Fibroblast of lung (primary cell): ENCODE measurements at regions not wholly inside any gene's neighbourhood (a gene's known extent, or its start where the extent isn't known, plus 50 kb on each side); places are given as distances from the start of the nearest gene placed in this dataset.
"Not testable (repeated sequence)": the region's sequence is repeated elsewhere in the genome, so short reads cannot be mapped to it uniquely, and the experiment has no call there.

Source experiments
- DNase-seq, 2 donors: peaks; one replicate each; pipeline versions ENCODE4 v3.0.0 to v3.0.0-alpha.2; 2010; ENCODE audit warnings: low read depth in 2 of 2
- H2AFZ ChIP-seq: 2 replicates; pipeline ENCODE4 v1.5.1; 2012; ENCODE audit warnings: low read length, control low read depth, inconsistent platforms
- H3K27ac ChIP-seq: 2 replicates; pipeline ENCODE4 v1.5.1; 2011; ENCODE audit warnings: low read length, control low read depth; ENCODE audit not compliant: insufficient read depth
- H3K27me3 ChIP-seq: 2 replicates; pipeline ENCODE4 v1.5.1; 2011; ENCODE audit warnings: mild to moderate bottlenecking, low read length; ENCODE audit not compliant: control insufficient read depth, insufficient read depth
- H3K36me3 ChIP-seq: 2 replicates; pipeline ENCODE4 v1.5.1; 2011; ENCODE audit warnings: low read length; ENCODE audit not compliant: control insufficient read depth, insufficient read depth
- H3K4me1 ChIP-seq: 2 replicates; pipeline ENCODE4 v1.5.1; 2011; ENCODE audit warnings: low read length; ENCODE audit not compliant: control insufficient read depth, insufficient read depth; ENCODE audit errors: extremely low read depth
- H3K4me2 ChIP-seq: 2 replicates; pipeline ENCODE4 v1.5.1; 2011; ENCODE audit warnings: low read length, control low read depth; ENCODE audit not compliant: insufficient read depth; ENCODE audit errors: extremely low read depth
- H3K4me3 ChIP-seq, 4 experiments: fragments of 200-600 bp in 1 of 4; sonication (generic) in 1 of 4; replicated peaks in 1 of 4; 2 replicates each; pipeline ENCODE4 v1.5.1; 2011 to 2016; ENCODE audit warnings: low read length in 4 of 4, low read depth in 3 of 4, mild to moderate bottlenecking in 3 of 4, control low read depth in 2 of 4, inconsistent platforms in 1 of 4, mixed read lengths in 1 of 4; ENCODE audit not compliant: insufficient read depth in 1 of 4; ENCODE audit errors: control extremely low read depth in 1 of 4
- H3K79me2 ChIP-seq: 2 replicates; pipeline ENCODE4 v1.5.1; 2012; ENCODE audit warnings: mild to moderate bottlenecking, low read length, inconsistent platforms; ENCODE audit not compliant: control insufficient read depth, insufficient read depth
- H3K9ac ChIP-seq: 2 replicates; pipeline ENCODE4 v1.5.1; 2011; ENCODE audit warnings: mild to moderate bottlenecking, low read length, control low read depth; ENCODE audit not compliant: insufficient read depth
- H3K9me3 ChIP-seq: 2 replicates; pipeline ENCODE4 v1.5.1; 2012; ENCODE audit warnings: low read depth, low read length; ENCODE audit not compliant: control insufficient read depth, insufficient read depth
- H4K20me1 ChIP-seq: 2 replicates; pipeline ENCODE4 v1.5.1; 2011; ENCODE audit warnings: low read length; ENCODE audit not compliant: control insufficient read depth, insufficient read depth; ENCODE audit errors: extremely low read depth
- CTCF ChIP-seq, 2 donors: IDR thresholded peaks in 1 of 2; conservative IDR thresholded peaks in 1 of 2; 1 replicate in 1 of 2; 2 replicates in 1 of 2; pipeline ENCODE4 v1.5.1; 2011 to 2012; ENCODE audit warnings: low read length in 2 of 2, control low read depth in 1 of 2, inconsistent platforms in 1 of 2, low read depth in 1 of 2, mild to moderate bottlenecking in 1 of 2
- EZH2 ChIP-seq: IDR thresholded peaks from 2 replicates; pipeline ENCODE4 v1.5.1; 2012; ENCODE audit warnings: low read length, control low read depth, mild to moderate bottlenecking; ENCODE audit errors: missing control alignments

DNA sequence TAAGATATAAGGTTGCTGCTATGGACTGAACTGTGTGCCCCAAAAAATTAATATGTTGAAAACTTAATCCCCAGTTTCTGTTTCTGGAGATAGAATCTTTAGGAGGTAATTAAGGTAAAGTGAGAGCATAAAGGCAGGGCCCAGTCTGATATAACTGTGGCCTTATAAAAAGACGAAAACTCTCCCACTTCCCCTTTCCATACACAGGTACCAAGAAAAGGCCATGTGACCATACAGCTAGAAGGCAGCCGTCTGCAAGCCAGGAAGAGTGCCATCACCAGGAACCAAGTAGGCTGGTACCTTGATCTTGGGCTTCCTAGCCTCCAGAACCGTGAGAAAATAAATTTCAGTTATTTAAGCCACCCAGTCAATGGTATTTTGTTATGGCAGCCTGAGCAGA is 550.3 kb downstream of the SMARCA1 start:
- H3K4me3 ChIP-seq, result no peak overlapping the region
- no peak for DNase-seq
- no peaks in the 10 kb centered on the region for H4K20me1 ChIP-seq
- no peaks in the 10 kb centered on the region for H3K9me3 ChIP-seq
- no peaks in the 10 kb centered on the region for H3K79me2 ChIP-seq
- no peaks in the 10 kb centered on the region for H3K36me3 ChIP-seq
- H3K27me3 ChIP-seq, result no peaks in the 10 kb centered on the region
- no peaks in the 10 kb centered on the region for H3K4me1 ChIP-seq
- no peak overlapping the region for H3K27ac ChIP-seq
- no peak overlapping the region for H2AFZ ChIP-seq
- TF ChIP-seq CTCF (conservative IDR thresholded peaks at IDR 0.05 in 1 of 2, IDR thresholded peaks at IDR 0.05 in 1 of 2; ENCODE audit: low read depth in 1 of 2, low read length in 2 of 2) (no peak), EZH2 (no peak)
- no peak overlapping the region for H3K9ac ChIP-seq
- no peak overlapping the region for H3K4me2 ChIP-seq

GRCh38 chrX:128961290-128961689 is 562.0 kb downstream of the SMARCA1 start:
- no peaks in the 10 kb centered on the region for H4K20me1 ChIP-seq
- H3K27me3 ChIP-seq, result no peaks in the 10 kb centered on the region
- no peak overlapping the region for H2AFZ ChIP-seq
- H3K4me1 ChIP-seq, result no peaks in the 10 kb centered on the region
- H3K9ac ChIP-seq, result no peak overlapping the region
- H3K9me3 ChIP-seq, result no peaks in the 10 kb centered on the region
- no peaks in the 10 kb centered on the region for H3K79me2 ChIP-seq
- no peaks in the 10 kb centered on the region for H3K36me3 ChIP-seq
- no peak overlapping the region for H3K4me3 ChIP-seq
- DNase-seq, result no peak
- no peak overlapping the region for H3K27ac ChIP-seq
- TF ChIP-seq EZH2, result no peak
- no peak for TF ChIP-seq CTCF (conservative IDR thresholded peaks at IDR 0.05 in 1 of 2, IDR thresholded peaks at IDR 0.05 in 1 of 2; ENCODE audit: low read depth in 1 of 2, low read length in 2 of 2)
- H3K4me2 ChIP-seq, result no peak overlapping the region

DNA sequence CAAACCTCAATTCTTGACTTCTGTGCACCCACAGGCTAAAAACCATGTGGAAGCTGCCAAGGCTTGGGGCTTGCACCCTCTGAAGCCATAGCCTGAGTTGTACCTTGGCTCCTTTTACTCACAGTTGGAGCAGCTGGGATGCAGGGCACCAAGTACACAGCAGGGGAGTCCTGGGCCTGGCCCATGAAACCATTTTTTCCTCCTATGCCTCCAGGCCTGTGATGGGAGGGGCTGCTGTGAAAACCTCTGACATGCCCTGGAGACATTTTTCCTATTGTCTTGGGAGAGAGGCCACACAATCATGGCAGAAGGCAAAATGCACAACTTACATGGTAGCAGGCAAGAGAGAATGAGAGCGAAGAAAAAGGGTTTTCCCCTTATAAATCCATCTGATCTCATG is 568.6 kb downstream of the SMARCA1 start:
- not testable (repeated sequence) for H3K4me2 ChIP-seq, H3K9ac ChIP-seq, H4K20me1 ChIP-seq, H3K36me3 ChIP-seq, H3K4me3 ChIP-seq, H3K9me3 ChIP-seq, DNase-seq, H3K4me1 ChIP-seq, H3K27ac ChIP-seq, H2AFZ ChIP-seq, H3K79me2 ChIP-seq, H3K27me3 ChIP-seq

DNA sequence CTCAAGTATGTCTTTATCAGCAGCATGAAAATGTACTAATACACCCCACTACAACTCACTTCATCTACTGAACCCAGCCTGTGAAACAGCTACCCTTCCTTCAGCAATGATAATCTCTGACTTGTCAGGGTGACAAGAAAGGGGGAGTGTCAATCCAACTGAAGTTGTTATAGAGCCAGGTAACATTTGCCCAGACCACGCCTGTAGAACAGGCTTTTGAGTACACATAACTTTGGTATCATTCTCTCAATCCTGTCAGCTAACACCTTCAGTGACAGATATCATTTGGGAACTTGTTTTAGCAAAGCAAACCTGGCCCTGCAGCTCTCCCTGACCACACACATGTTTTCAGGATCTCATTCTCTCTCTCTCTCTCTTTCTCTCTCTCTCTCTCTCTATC is 592.2 kb downstream of the SMARCA1 start:
- Histone ChIP-seq H3K27ac (no peak overlapping the region), H3K79me2 (no peaks in the 10 kb centered on the region), H3K4me3 (no peak overlapping the region), H3K4me1 (no peaks in the 10 kb centered on the region), H3K4me2 (no peak overlapping the region), H3K36me3 (no peaks in the 10 kb centered on the region), H4K20me1 (no peaks in the 10 kb centered on the region), H3K27me3 (no peaks in the 10 kb centered on the region), H3K9me3 (no peaks in the 10 kb centered on the region), H3K9ac (no peak overlapping the region), H2AFZ (no peak overlapping the region)
- DNase-seq, result no peak
- TF ChIP-seq CTCF (conservative IDR thresholded peaks at IDR 0.05 in 1 of 2, IDR thresholded peaks at IDR 0.05 in 1 of 2; ENCODE audit: low read depth in 1 of 2, low read length in 2 of 2), result no peak
- TF ChIP-seq EZH2, result no peak
